Activated CD8-positive, alpha-beta memory T cell treated with anti-CD3 and anti-CD28 coated beads, Interleukin-2, amount 10 ng/mL, durations not matched to agents 7 days and 5 days (primary cell): ENCODE measurements at regions not wholly inside any gene's neighbourhood (a gene's known extent, or its start where the extent isn't known, plus 50 kb on each side); places are given as distances from the start of the nearest gene placed in this dataset.

Source experiments
- ATAC-seq: fragments of 150-1000 bp; cut with Tn5 transposase; one replicate; pipeline ENCODE4 v1.10.0; 2021; ENCODE audit warnings: moderate library complexity
- CTCF ChIA-PET: fragments of 350-600 bp; sonication (Branson Sonifier 250); formaldehyde crosslinking; loops from one replicate; lab custom pipeline; 2021; ENCODE audit warnings: antibody characterized with exemption; lab: Charles Lee
- DNase-seq: peaks from one replicate; pipeline ENCODE4 v3.0.0-alpha.2; 2020
- H3K27ac Mint-ChIP-seq: one replicate; pipeline ENCODE4 v1.8.0; 2021; ENCODE audit warnings: mild to moderate bottlenecking, mixed read lengths
- H3K27me3 Mint-ChIP-seq: one replicate; pipeline ENCODE4 v1.8.0; 2021; ENCODE audit warnings: mixed read lengths
- H3K36me3 Mint-ChIP-seq: one replicate; pipeline ENCODE4 v1.8.0; 2021; ENCODE audit warnings: mild to moderate bottlenecking, mixed read lengths
- H3K4me1 Mint-ChIP-seq: one replicate; pipeline ENCODE4 v1.8.0; 2021; ENCODE audit warnings: mixed read lengths
- H3K4me3 Mint-ChIP-seq: one replicate; pipeline ENCODE4 v1.8.0; 2021; ENCODE audit warnings: mild to moderate bottlenecking, moderate library complexity, mixed read lengths
- H3K9me3 Mint-ChIP-seq: one replicate; pipeline ENCODE4 v1.8.0; 2022; ENCODE audit warnings: low read depth, mixed read lengths

- Mint-ChIP-seq H3K9me3 (no peaks in the 10 kb centered on the region), H3K4me3 (no peak overlapping the region), H3K36me3 (no peaks in the 10 kb centered on the region), H3K4me1 (no peaks in the 10 kb centered on the region), H3K27ac (no peak overlapping the region), H3K27me3 (no peaks in the 10 kb centered on the region)
- CTCF ChIA-PET, result no interaction called here
- DNase-seq, result no peak
- ATAC-seq, result no peak
Observed at GRCh38 chr2:138277062-138277461, 224.5 kb upstream of the SPOPL start.

DNA sequence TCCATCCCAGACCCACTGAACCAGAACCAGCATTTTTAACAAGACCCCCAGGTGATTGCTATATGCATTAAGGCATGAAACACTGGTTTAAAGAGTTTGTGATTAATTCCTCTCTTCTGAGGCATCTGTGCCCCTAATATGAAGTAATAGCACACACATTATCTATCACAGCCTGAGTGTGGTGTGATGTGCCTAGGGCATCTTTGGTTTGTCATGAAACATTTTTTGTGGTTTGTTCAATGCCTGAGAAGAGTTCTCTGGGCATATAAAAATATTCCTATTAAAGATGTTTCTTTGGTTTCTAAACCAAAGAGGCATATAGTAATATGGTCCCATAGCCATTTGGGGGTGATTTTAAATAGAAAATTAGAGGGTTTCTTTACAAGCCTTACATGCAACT, 221.7 kb upstream of the SPOPL start:
- no peaks in the 10 kb centered on the region for H3K36me3 Mint-ChIP-seq
- DNase-seq, result no peak
- no peaks in the 10 kb centered on the region for H3K9me3 Mint-ChIP-seq
- H3K27me3 Mint-ChIP-seq, result no peaks in the 10 kb centered on the region
- no peaks in the 10 kb centered on the region for H3K4me1 Mint-ChIP-seq
- CTCF ChIA-PET, result no interaction called here
- H3K27ac Mint-ChIP-seq, result no peak overlapping the region
- ATAC-seq, result no peak
- no peak overlapping the region for H3K4me3 Mint-ChIP-seq

- Mint-ChIP-seq H3K9me3 (no peaks in the 10 kb centered on the region), H3K4me1 (no peaks in the 10 kb centered on the region), H3K27ac (no peak overlapping the region), H3K36me3 (no peaks in the 10 kb centered on the region), H3K27me3 (no peaks in the 10 kb centered on the region), H3K4me3 (no peak overlapping the region)
- ATAC-seq (no peak), DNase-seq (no peak)
- CTCF ChIA-PET, result no interaction called here
Observed at GRCh38 chr2:138280999-138281695, 220.4 kb upstream of the SPOPL start.

DNA sequence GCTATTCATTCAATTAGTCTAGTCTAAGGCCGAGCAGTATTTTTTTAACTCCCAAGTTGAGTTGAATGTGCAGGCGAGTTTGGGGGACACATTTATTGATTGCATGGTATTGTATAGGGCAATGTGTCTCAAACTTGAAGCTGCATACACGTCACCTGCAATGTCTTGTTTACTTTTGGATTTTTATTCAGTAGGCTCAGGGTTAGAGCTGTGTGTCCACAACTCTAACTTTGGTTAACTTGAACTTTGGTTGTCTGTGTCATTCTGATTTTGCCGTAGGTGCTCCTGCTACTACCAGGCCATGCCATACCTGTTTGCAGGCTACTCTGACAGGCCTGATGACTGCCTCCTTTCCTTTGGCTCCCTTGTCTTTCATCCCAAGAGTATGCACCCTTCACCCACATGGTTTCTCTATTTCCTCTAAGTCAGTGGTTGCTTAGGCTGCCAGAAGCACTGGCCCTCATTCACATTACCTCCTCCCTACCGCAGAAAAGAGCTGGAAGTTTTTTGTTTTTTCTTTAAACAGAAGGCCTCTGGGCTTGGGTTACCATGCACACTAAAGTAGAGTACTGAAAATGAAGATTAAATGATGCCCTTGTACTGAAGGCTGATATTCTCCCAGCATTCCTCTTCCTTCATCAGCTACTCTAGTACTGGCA, 219.4 kb upstream of the SPOPL start:
- Mint-ChIP-seq H3K27me3 (no peaks in the 10 kb centered on the region), H3K36me3 (no peaks in the 10 kb centered on the region), H3K4me1 (no peaks in the 10 kb centered on the region), H3K4me3 (no peak overlapping the region), H3K27ac (no peak overlapping the region), H3K9me3 (no peaks in the 10 kb centered on the region)
- no peak for ATAC-seq
- DNase-seq, result no peak
- CTCF ChIA-PET, result no interaction called here

DNA sequence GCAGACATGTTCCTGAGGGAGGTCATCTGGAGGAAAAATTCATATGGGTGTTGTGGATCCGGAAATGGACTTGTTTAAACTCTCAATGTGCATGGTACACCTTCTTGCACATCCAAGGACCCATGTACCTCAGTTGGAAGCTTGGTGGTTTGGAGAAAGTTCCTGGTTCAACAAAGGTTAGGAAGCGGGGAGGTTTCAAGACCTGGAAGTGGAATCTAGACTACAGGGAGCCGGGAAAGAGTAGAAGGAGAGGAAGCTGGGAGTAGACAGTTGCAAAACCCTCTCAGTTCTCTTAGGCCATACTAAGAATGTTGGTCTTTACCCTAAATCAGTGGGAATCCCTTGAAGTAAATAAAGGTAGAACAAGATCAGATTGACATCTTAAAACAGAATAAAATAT, 209.8 kb upstream of the SPOPL start:
- ATAC-seq (no peak), DNase-seq (no peak)
- Mint-ChIP-seq H3K36me3 (no peaks in the 10 kb centered on the region), H3K27ac (no peak overlapping the region), H3K4me1 (no peaks in the 10 kb centered on the region), H3K27me3 (no peaks in the 10 kb centered on the region), H3K9me3 (peaks cover 2% of the 10 kb centered on the region), H3K4me3 (no peak overlapping the region)
- CTCF ChIA-PET, result no interaction called here

GRCh38 chr2:138293045-138293444, 208.5 kb upstream of the SPOPL start:
- no peaks in the 10 kb centered on the region for H3K36me3 Mint-ChIP-seq
- DNase-seq (no peak), ATAC-seq (no peak)
- CTCF ChIA-PET, result no interaction called here
- H3K27me3 Mint-ChIP-seq, result no peaks in the 10 kb centered on the region
- no peaks in the 10 kb centered on the region for H3K4me1 Mint-ChIP-seq
- H3K9me3 Mint-ChIP-seq, result no peaks in the 10 kb centered on the region
- no peak overlapping the region for H3K27ac Mint-ChIP-seq
- H3K4me3 Mint-ChIP-seq, result no peak overlapping the region

DNA sequence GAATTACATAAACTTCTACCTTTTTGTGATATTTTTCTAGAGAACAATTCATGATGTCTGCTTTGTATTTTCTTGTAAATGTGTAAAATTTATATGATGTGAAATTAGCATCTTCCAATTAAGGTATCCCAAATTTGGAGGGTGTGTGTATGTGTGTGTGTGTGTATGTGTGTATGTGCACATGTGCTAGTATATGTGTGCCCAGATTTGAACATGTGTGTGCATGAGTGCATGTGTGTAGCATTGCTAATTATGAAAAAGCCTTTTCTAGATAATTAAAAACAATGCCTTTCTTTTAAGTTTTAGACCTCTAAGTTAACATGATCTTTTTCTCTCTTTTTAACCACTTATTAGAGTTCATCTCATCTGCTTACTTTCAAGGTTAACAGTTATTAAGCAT, 208.0 kb upstream of the SPOPL start:
- H3K27me3 Mint-ChIP-seq, result no peaks in the 10 kb centered on the region
- H3K36me3 Mint-ChIP-seq, result no peaks in the 10 kb centered on the region
- DNase-seq, result no peak
- no peak overlapping the region for H3K4me3 Mint-ChIP-seq
- no peaks in the 10 kb centered on the region for H3K4me1 Mint-ChIP-seq
- no peak overlapping the region for H3K27ac Mint-ChIP-seq
- H3K9me3 Mint-ChIP-seq, result no peaks in the 10 kb centered on the region
- CTCF ChIA-PET, result no interaction called here
- no peak for ATAC-seq

GRCh38 chr2:138294451-138294850, 207.1 kb upstream of the SPOPL start:
- Mint-ChIP-seq H3K36me3 (no peaks in the 10 kb centered on the region), H3K27ac (no peak overlapping the region), H3K4me3 (no peak overlapping the region), H3K27me3 (no peaks in the 10 kb centered on the region), H3K4me1 (no peaks in the 10 kb centered on the region), H3K9me3 (no peaks in the 10 kb centered on the region)
- ATAC-seq, result no peak
- DNase-seq, result no peak
- CTCF ChIA-PET, result no interaction called here

- H3K27ac Mint-ChIP-seq, result no peak overlapping the region
- H3K9me3 Mint-ChIP-seq, result no peaks in the 10 kb centered on the region
- no peak for ATAC-seq
- CTCF ChIA-PET, result no interaction called here
- H3K27me3 Mint-ChIP-seq, result no peaks in the 10 kb centered on the region
- H3K4me1 Mint-ChIP-seq, result no peaks in the 10 kb centered on the region
- DNase-seq, result no peak
- no peak overlapping the region for H3K4me3 Mint-ChIP-seq
- no peaks in the 10 kb centered on the region for H3K36me3 Mint-ChIP-seq
Observed at GRCh38 chr2:138296365-138296764, 205.2 kb upstream of the SPOPL start.

- DNase-seq, result no peak
- Mint-ChIP-seq H3K4me3 (no peak overlapping the region), H3K36me3 (no peaks in the 10 kb centered on the region), H3K27ac (no peak overlapping the region), H3K4me1 (no peaks in the 10 kb centered on the region), H3K9me3 (no peaks in the 10 kb centered on the region), H3K27me3 (no peaks in the 10 kb centered on the region)
- ATAC-seq, result no peak
- CTCF ChIA-PET, result no interaction called here
Observed at GRCh38 chr2:138298120-138298814, 203.3 kb upstream of the SPOPL start.

GRCh38 chr2:138298900-138299299, 202.7 kb upstream of the SPOPL start:
- Mint-ChIP-seq H3K27me3 (no peaks in the 10 kb centered on the region), H3K4me1 (no peaks in the 10 kb centered on the region), H3K4me3 (no peak overlapping the region), H3K27ac (no peak overlapping the region), H3K9me3 (no peaks in the 10 kb centered on the region), H3K36me3 (no peaks in the 10 kb centered on the region)
- ATAC-seq (no peak), DNase-seq (no peak)
- CTCF ChIA-PET, result no interaction called here

GRCh38 chr2:138306626-138307025, 194.9 kb upstream of the SPOPL start:
- H3K4me1 Mint-ChIP-seq, result no peaks in the 10 kb centered on the region
- CTCF ChIA-PET, result no interaction called here
- ATAC-seq (no peak), DNase-seq (no peak)
- no peaks in the 10 kb centered on the region for H3K36me3 Mint-ChIP-seq
- H3K27me3 Mint-ChIP-seq, result no peaks in the 10 kb centered on the region
- H3K9me3 Mint-ChIP-seq, result no peaks in the 10 kb centered on the region
- no peak overlapping the region for H3K27ac Mint-ChIP-seq
- no peak overlapping the region for H3K4me3 Mint-ChIP-seq

GRCh38 chr2:138307099-138307498, 194.5 kb upstream of the SPOPL start:
- Mint-ChIP-seq H3K4me3 (no peak overlapping the region), H3K27ac (no peak overlapping the region), H3K36me3 (no peaks in the 10 kb centered on the region), H3K27me3 (no peaks in the 10 kb centered on the region), H3K4me1 (no peaks in the 10 kb centered on the region), H3K9me3 (no peaks in the 10 kb centered on the region)
- no peak for ATAC-seq
- CTCF ChIA-PET, result interaction anchor here (0.9 kb wide), 1 partner anchor 21 kb away, joined by 3 read pairs; no protein-coding TSS in a partner anchor
- DNase-seq, result no peak

DNA sequence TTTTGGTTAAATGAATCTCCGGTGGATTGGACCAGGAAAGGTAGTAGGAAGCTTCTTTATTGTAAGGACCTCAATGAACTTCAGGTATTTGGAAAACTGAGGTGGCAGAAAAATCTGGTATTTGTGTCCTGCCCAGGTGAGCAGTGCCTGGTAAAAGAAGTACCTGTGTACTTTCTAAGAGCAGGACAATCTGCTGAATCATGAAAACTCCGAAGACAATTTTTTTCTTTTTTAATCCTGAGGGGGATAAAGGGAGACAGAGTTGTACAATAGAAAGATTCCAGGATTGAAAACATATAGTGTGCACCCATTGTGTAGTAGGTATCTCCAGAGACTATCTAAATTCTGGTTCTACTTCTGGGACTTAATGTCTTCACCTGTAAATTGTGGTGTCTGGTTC, 191.8 kb upstream of the SPOPL start:
- ATAC-seq (no peak), DNase-seq (no peak)
- H3K4me1 Mint-ChIP-seq, result no peaks in the 10 kb centered on the region
- H3K27me3 Mint-ChIP-seq, result no peaks in the 10 kb centered on the region
- no peak overlapping the region for H3K27ac Mint-ChIP-seq
- CTCF ChIA-PET, result no interaction called here
- H3K9me3 Mint-ChIP-seq, result no peaks in the 10 kb centered on the region
- no peak overlapping the region for H3K4me3 Mint-ChIP-seq
- H3K36me3 Mint-ChIP-seq, result no peaks in the 10 kb centered on the region
